Adrenal gland (tissue), 5 donors: ENCODE measurements at regions not wholly inside any gene's neighbourhood (a gene's known extent, or its start where the extent isn't known, plus 50 kb on each side); places are given as distances from the start of the nearest gene placed in this dataset.

Source experiments
- CTCF ChIP-seq, 6 experiments: fragments of 450-650 bp in 4 of 6; fragments of 200-600 bp in 2 of 6; sonication (generic) in 1 of 6; IDR thresholded peaks; 1 replicate in 5 of 6; 2 replicates in 1 of 6; pipeline versions ENCODE4 v1.5.1 to v1.8.0; 2016 to 2021; ENCODE audit warnings: antibody characterized with exemption in 6 of 6, mild to moderate bottlenecking in 2 of 6, moderate library complexity in 1 of 6
- POLR2A ChIP-seq, 2 donors: fragments of 450-650 bp; IDR thresholded peaks; one replicate each; pipeline ENCODE4 v1.6.1; 2017; ENCODE audit warnings: antibody characterized with exemption in 2 of 2, mild to moderate bottlenecking in 2 of 2, moderate library complexity in 1 of 2
- donor health status: DM: no; HTN: no; CAD: no.

GRCh38 chr6:48568856-48569255, 457.9 kb upstream of the PTCHD4 start:
- TF ChIP-seq CTCF (IDR thresholded peaks at IDR 0.05) (no peak), POLR2A (IDR thresholded peaks at IDR 0.05) (no peak)
